22Rv1 (cell line): ENCODE measurements at regions not wholly inside any gene's neighbourhood (a gene's known extent, or its start where the extent isn't known, plus 50 kb on each side); places are given as distances from the start of the nearest gene placed in this dataset.
A peak's percentile ranks its signal among the peaks of the same experiment; 100 is the strongest.

Experiments
- CTCF ChIP-seq: fragments of 450-650 bp; IDR thresholded peaks from 2 replicates; pipeline ENCODE4 v1.5.1; 2017; ENCODE audit warnings: mild to moderate bottlenecking
- ZFX ChIP-seq: fragments of 450-650 bp; IDR thresholded peaks from 2 replicates; pipeline ENCODE4 v1.6.1; 2017; ENCODE audit warnings: antibody characterized with exemption, borderline replicate concordance

- peak; percentile 80 for TF ChIP-seq CTCF
- no peak for TF ChIP-seq ZFX
Observed at GRCh38 chr16:7268182-7268581, 64.5 kb upstream of the RBFOX1 start.
